GM19023 (cell line): ENCODE measurements at regions not wholly inside any gene's neighbourhood (a gene's known extent, or its start where the extent isn't known, plus 50 kb on each side); places are given as distances from the start of the nearest gene placed in this dataset.
"Not testable (repeated sequence)": the region's sequence is repeated elsewhere in the genome, so short reads cannot be mapped to it uniquely, and the experiment has no call there.

Experiments
- ATAC-seq: cut with Tn5 transposase; IDR thresholded peaks from one replicate; pipeline ENCODE4 v1.9.1; 2021; ENCODE audit warnings: mild to moderate bottlenecking, moderate library complexity; ENCODE audit not compliant: unreplicated experiment

DNA sequence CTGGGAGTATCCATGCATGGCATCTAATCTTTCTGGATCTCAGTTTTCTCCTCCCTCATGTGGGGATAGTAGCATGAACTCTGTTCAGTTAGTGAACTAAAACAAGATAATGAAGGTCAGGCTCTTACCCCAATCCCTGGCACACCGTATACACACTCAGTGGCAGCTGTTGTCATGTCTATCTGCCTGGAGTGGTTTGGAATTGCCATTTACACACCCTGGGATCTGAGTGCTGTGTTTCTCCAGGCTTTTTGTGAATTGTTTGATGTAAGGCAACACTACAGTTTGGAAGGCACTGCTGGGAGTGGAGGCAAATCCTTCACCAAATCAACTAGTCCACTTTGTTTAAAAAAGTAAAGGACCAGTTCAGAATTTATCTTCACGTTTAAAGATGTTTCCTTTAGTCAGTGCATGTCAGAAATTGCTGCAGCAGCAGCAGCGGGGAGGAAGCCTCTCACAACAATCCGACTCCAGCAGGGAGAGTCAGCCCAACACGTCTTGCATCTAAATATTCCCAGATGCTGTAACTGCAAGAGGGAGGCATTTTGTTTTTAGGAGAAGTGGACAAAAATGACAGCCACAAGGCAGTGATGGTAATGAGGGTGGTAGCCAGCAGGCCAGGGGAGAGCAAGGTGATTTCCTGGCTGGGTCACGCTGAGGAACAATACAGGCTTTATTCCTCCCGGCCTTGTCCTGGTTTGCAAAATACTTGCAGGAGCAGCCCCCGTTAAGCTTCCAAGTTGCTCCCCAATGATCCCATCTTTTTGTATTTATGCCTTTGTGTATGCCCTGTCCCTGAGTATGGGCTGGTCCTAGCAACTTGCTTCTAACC is 128.5 kb upstream of the LRIG1 start:
- ATAC-seq = no peak

DNA sequence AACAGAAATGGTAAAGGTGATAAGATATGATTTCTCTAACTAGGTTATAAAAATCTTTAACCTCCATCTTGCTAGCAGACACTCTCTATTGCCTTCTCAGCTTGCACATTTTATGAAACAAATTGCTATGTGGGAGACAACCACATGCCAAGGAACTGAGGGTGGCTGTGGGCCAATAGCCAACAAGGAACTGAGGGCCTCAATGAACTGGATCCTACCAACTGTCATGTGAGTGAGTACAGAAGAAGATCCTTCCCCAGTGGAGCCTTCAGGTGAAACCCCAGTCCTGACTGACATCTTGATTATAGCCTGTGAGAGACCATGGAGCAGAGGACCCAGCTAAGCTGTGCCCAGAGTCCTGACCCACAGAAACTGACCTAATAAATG is 129.2 kb upstream of the LRIG1 start:
- no peak for ATAC-seq

DNA sequence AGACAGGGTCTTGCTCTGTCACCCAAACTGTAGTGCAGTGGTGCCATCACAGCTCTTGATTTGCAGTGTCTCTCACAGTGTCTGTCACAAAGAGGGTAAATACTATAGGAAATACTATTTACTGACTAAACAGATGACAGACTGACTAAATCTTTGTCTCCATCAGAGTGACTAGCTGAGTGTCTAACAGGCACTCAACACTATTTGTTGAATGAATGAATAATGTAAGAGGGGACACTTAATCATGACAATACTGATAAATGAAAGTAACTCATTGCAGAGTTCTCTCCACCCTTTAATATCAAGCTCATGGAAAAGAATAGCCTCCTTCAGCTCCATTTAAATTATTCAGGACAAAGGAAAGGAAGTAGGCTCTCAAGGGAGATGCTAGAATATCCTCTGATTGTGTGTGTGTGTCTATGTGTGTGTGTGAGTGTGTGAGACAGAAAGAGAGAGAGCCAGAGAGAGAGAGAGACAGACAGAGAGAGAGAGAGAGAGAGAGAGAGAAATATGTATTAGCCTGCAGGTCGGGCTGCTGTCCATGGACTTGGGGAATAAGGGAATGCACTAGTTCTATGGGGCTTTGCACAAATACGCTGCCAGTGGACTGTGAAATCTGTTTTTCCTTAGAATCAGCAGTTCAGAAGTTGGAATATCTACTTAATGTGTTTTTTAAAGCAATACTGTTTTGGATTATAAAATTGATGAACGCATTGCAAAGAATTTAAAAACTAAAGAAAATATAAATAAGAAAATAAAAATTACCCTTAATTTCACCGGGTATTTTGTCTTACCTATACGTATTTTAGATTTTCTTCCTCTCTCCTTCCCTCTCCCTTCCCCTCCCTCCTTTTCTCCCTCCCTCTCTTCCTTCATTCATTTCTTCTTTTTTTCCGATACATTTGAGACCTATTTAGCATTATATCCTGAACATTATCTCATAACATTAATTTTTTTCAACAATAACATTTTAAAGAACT is 132.9 kb upstream of the LRIG1 start:
- no peak for ATAC-seq

- no peak for ATAC-seq
Observed at GRCh38 chr3:66638717-66639116, 137.9 kb upstream of the LRIG1 start.

DNA sequence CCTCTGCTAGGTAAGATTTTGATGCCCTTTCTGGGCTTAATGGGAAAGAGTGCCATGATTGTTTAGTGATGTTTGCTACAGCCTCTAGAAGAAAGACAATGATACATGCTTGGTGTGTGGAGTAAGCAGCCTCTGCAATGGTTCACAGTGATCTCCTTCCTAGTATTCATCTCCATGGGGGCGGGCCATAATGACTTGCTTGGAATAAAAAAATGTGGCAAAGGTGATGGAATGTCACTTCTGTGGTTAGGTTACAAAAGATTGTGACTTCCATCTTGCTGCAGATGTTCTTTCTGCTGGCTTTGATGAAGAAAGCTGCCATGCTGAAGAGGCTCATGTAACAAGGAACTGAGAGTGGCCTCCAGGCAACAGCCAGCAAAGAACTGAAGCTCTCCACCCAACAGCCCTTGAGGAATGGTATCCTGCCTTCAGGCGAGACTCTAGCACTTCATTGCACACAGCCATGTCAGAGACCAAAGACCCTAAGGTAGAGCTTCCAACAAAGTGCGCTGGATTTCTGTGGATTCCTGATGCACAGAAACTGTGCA is 139.1 kb upstream of the LRIG1 start:
- ATAC-seq = no peak

DNA sequence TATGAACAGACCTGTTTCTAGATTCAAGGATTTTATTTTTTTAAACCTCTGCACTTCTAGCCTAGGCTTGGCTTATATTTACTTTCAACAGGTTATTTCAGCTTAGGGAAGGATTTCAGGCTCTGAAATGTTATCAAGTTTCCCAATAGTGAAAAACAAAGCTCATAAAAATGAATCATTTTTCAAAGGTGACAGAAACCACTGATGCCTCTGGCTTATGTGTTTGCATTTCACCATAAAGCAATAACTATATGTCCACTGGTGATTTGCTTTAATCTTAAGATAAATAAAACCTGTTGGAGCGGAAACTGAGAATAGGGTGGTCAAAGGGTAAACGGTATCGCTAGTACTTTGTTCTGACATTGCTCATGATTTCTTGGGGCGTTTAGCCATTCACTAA is 141.2 kb upstream of the LRIG1 start:
- no peak for ATAC-seq

- no peak for ATAC-seq
Observed at GRCh38 chr3:66642484-66642883, 141.7 kb upstream of the LRIG1 start.

DNA sequence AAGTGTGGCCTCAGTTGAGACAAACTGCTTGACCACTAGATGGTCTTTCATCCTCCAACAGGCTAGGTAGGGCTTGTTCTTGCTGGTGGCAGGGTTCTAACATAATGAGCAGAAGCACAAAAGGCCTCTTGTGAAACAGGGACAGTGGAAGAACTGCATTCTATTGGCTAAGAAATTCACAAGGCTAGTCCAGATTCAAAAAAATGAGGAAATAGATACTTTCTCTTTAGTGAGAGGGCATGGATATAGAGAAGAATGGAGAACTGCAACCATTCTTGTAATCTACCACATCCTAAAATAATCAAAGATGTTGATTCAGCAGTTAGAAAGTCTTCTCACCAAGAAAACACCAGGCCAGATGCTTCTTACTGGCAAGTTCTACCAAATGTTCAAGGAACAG is 143.7 kb upstream of the LRIG1 start:
- no peak for ATAC-seq

DNA sequence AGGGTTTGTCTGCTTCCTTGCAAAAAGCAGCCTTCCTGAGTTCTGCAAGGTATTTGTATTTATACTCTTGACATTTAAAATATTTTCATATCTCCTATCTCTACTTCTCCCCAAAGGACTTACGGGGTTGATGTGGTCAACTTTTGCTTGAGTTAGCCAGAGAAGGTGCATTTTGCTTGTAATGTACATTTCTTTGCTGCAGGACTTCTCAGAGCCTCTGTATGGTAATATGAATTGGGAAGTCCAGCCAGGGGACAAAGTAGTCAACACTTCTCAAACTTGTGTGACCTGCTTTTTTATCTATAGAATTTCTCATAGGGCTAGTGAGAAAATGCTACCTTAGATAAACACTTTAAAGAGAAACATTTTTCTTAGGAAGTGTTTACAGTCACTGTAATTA is 148.2 kb upstream of the LRIG1 start:
- no peak for ATAC-seq

- ATAC-seq = not testable (repeated sequence)
Observed at GRCh38 chr3:66651520-66651919, 150.7 kb upstream of the LRIG1 start.

- not testable (repeated sequence) for ATAC-seq
Observed at GRCh38 chr3:66652100-66652499, 151.3 kb upstream of the LRIG1 start.

GRCh38 chr3:66655044-66655443 is 154.2 kb upstream of the LRIG1 start:
- no peak for ATAC-seq

GRCh38 chr3:66655671-66656070 is 154.8 kb upstream of the LRIG1 start:
- no peak for ATAC-seq

- no peak for ATAC-seq
Observed at GRCh38 chr3:66656609-66657008, 155.8 kb upstream of the LRIG1 start.

DNA sequence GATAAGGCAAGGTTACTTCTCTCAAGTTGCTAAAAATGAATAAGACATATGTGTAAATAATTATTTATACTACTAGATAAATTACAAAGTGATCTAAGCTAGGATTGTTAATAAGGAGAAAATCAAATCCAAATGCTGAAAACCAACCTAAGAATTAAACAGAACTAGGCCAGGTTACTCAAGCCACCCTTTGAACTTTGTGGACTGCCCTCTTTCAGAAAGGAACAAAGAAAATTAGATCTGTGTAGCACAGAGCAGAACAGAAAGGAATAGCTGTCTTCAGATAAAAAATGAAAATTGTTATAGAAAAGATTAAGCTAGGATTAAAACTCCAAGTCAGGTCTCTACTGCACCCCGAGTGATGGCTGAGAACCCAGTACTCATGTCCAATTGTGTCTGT is 158.2 kb upstream of the LRIG1 start:
- ATAC-seq = no peak

DNA sequence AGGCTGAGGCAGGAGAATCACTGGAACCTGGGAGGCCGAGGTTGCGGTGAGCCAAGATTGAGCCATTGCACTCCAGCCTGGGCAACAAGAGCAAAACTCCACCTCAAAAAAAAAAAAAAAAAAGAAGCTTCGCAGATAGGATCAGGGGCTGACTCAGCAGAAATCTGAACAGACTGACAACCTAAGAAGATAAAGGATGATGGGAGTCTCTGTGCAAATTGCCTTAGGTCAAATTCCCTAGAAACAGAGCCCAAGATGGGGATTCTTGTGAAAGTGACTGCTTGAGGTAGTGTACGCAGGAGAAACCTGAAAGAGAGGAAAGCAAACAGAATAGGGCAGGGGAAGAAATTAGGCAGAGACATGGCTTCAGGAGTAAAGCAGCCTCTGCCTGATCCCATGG is 160.8 kb upstream of the LRIG1 start:
- no peak for ATAC-seq

DNA sequence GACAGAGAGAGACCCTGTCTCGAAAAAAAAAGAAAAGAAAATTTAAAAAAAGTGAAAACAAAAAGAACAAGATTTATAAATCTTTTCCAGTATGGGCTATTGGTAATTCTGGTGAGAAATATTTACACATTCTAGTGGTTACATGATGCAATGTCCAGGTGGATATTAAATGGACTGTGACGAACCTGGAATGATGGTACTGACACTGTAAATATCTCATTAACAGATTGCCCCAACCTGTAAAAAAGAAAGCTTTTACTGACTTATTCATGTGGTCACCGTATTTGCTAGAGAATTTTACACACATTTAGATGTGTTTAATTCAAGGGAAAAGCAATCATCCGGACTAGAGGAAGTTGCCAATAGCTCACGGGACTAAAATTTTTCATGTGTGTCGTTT is 162.1 kb upstream of the LRIG1 start:
- no peak for ATAC-seq

- no peak for ATAC-seq
Observed at GRCh38 chr3:66665021-66665695, 164.3 kb upstream of the LRIG1 start.

- ATAC-seq = no peak
Observed at GRCh38 chr3:66666362-66666761, 165.5 kb upstream of the LRIG1 start.

- no peak for ATAC-seq
Observed at GRCh38 chr3:66667263-66667662, 166.4 kb upstream of the LRIG1 start.

DNA sequence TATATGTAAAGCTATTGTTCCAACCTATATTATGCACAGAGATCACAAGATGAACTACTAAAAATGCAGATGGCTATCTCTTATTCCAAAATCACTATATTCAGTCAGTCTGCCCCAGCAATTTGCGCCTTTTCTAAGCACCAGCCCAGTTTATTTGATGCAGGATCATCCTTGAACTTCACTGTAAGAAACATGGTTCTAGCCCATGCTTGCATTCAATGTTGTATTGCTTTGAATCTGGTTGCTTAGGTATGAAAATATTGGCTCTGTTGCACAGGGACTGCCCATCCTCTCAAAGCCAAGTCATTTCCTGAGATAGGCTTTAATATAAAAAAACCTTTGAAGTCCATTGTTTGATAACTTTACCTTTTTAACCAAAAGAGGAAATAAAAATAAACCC is 170.5 kb upstream of the LRIG1 start:
- no peak for ATAC-seq
